Right lobe of liver (tissue), 6 donors: ENCODE measurements at regions not wholly inside any gene's neighbourhood (a gene's known extent, or its start where the extent isn't known, plus 50 kb on each side); places are given as distances from the start of the nearest gene placed in this dataset.

Experiments
- ATAC-seq, 4 donors: fragments of 200-7000 bp; cut with Tn5 transposase; one replicate each; pipeline ENCODE4 v1.9.1; 2020; ENCODE audit warnings: mild to moderate bottlenecking in 4 of 4, moderate library complexity in 4 of 4
- DNase-seq, 3 donors: peaks; one replicate each; pipeline ENCODE4 v3.0.0-alpha.2; 2020
- H3K27ac ChIP-seq, 3 donors: fragments of 200-600 bp; one replicate each; pipeline ENCODE4 v1.8.0; 2022
- H3K27me3 ChIP-seq, 2 donors: fragments of 200-600 bp; one replicate each; pipeline ENCODE4 v1.8.0; 2022
- H3K36me3 ChIP-seq, 4 donors: fragments of 200-600 bp; sonication (generic) in 1 of 4; one replicate each; pipeline versions ENCODE4 v1.5.1 to v1.8.0; 2017 to 2022; ENCODE audit warnings: control low read depth in 1 of 4
- H3K4me1 ChIP-seq, 4 donors: fragments of 200-600 bp; sonication (generic) in 1 of 4; one replicate each; pipeline versions ENCODE4 v1.5.1 to v1.8.0; 2017 to 2022; ENCODE audit warnings: control low read depth in 1 of 4
- H3K4me3 ChIP-seq, 3 donors: fragments of 200-600 bp; one replicate each; pipeline ENCODE4 v1.8.0; 2022
- H3K9me3 ChIP-seq, 4 donors: fragments of 200-600 bp; sonication (generic) in 1 of 4; one replicate each; pipeline versions ENCODE4 v1.5.1 to v1.8.0; 2017 to 2022; ENCODE audit warnings: control low read depth in 1 of 4
- CTCF ChIP-seq, 4 donors: fragments of 200-600 bp in 3 of 4; fragments of 450-650 bp in 1 of 4; IDR thresholded peaks; one replicate each; pipeline versions ENCODE4 v1.5.1 to v1.8.0; 2016 to 2022; ENCODE audit warnings: antibody characterized with exemption in 4 of 4, mild to moderate bottlenecking in 2 of 4
- POLR2A ChIP-seq: fragments of 450-650 bp; IDR thresholded peaks from one replicate; pipeline ENCODE4 v1.6.1; 2017; ENCODE audit warnings: antibody characterized with exemption, mild to moderate bottlenecking
- WGBS: methylation state at CpG from one replicate; pipeline ENCODE4 v1.1.6; 2018; ENCODE audit warnings: low coverage, low lambda C conversion rate; ENCODE audit not compliant: insufficient coverage; ENCODE audit errors: missing lambda C conversion rate; 5-methylcytosine and 5-hydroxymethylcytosine counted together
- intact Hi-C, 2 donors: fragments of 100-400 bp; cut with DNase I; formaldehyde crosslinking; loops; one replicate each; pipeline versions ENCODE4 v1.11.2 to v1.14.1; 2022
- donor health status: DM: no; HTN: yes; CAD: no.
- donor health status: DM: no; HTN: no; CAD: no.
- donor health status: DM: no; HTN: no; CAD: no.
- donor health status: DM: no; HTN: yes; CAD: no.
- donor health status: DM: no; HTN: yes; CAD: no.

GRCh38 chr16:51306116-51306515 is 155.0 kb upstream of the SALL1 start:
- H3K36me3 ChIP-seq: no peaks in the 10 kb centered on the region
- no peaks in the 10 kb centered on the region for H3K27me3 ChIP-seq
- H3K4me3 ChIP-seq: no peak overlapping the region
- no peak overlapping the region for H3K27ac ChIP-seq
- intact Hi-C loops: no loop called here
- ATAC-seq (no peak), DNase-seq (no peak)
- WGBS: 50% methylated on average over 3 of the region's 3 CpGs
- TF ChIP-seq POLR2A (no peak), CTCF (IDR thresholded peaks at IDR 0.05) (no peak)
- H3K4me1 ChIP-seq: no peaks in the 10 kb centered on the region
- H3K9me3 ChIP-seq: no peaks in the 10 kb centered on the region

DNA sequence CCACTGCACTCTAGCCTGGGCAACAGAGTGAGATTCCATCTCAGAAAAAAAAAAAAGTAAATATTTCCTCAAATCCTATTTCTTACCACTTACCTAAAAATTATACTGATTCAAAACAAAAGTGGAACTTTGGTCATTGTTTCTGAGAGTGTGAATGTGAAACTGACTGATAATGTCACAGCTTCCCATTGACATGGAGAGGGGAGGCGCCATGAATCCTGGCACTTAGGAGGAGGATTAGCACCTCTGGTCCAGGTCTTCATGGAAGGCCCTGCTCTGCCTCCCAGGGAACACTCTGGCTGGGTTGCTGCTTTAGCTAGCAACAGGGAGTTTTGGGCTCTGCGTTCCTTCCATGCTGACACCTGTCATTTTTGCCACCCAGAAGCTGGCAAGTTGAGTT is 154.3 kb upstream of the SALL1 start:
- intact Hi-C loops: no loop called here
- H3K27ac ChIP-seq: no peak overlapping the region
- no peak overlapping the region for H3K4me3 ChIP-seq
- no peak for TF ChIP-seq CTCF (IDR thresholded peaks at IDR 0.05)
- TF ChIP-seq POLR2A: no peak
- DNase-seq (no peak), ATAC-seq (no peak)
- no peaks in the 10 kb centered on the region for H3K4me1 ChIP-seq
- no peaks in the 10 kb centered on the region for H3K27me3 ChIP-seq
- no peaks in the 10 kb centered on the region for H3K36me3 ChIP-seq
- H3K9me3 ChIP-seq: no peaks in the 10 kb centered on the region
- WGBS: 100% methylated on average over 1 of the region's 2 CpGs

DNA sequence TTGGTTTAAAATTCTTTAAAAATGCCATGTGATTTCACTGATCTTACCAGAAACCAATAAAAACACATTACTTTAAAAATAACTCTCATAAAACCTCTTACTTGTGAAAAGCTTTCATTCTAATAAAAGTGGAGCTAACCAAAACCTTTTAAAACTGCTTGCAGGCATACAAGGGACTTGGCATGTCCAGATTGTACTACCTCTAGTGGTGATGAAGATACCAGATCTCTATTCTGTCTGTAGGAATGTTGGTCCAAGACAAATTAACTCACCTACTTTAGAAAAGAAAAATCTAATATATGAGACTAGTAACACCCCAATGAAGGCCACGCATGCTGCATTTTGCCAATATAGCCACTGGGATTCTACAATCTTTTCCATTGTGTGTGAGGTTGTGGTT is 151.0 kb upstream of the SALL1 start:
- Histone ChIP-seq H3K4me1 (no peaks in the 10 kb centered on the region), H3K27ac (no peak overlapping the region), H3K36me3 (no peaks in the 10 kb centered on the region), H3K4me3 (no peak overlapping the region), H3K9me3 (no peaks in the 10 kb centered on the region), H3K27me3 (no peaks in the 10 kb centered on the region)
- peak in 2 of 4 donors; percentile 45 to 61 for ATAC-seq
- DNase-seq: no peak
- intact Hi-C loops: no loop called here
- 90% methylated on average over 1 of the region's 1 CpG for WGBS
- TF ChIP-seq CTCF (IDR thresholded peaks at IDR 0.05) (peak; percentile 13 to 29 (median 19)), POLR2A (no peak)

DNA sequence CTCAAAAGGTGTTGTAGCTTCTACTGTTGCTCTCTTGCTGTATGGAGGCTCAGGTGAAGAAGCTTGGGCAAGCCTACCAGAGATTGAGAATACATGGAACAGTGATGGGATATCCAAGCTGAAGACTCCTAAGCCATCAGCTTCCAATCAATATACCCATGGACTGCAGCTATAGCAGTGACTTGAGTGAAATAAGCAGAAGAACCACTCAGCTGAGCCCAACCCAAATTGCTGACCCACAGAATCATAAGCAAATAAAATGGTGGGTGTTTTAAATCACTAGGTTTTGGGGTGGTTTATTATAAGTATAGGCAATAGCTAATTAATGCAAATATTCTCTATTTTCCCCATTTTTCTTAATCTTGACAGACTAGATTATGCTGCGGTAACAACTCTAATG is 147.7 kb upstream of the SALL1 start:
- no peak overlapping the region for H3K4me3 ChIP-seq
- no peaks in the 10 kb centered on the region for H3K9me3 ChIP-seq
- DNase-seq: no peak
- no peaks in the 10 kb centered on the region for H3K36me3 ChIP-seq
- no peak for TF ChIP-seq CTCF (IDR thresholded peaks at IDR 0.05)
- TF ChIP-seq POLR2A: no peak
- H3K27me3 ChIP-seq: no peaks in the 10 kb centered on the region
- WGBS: 93% methylated on average over 1 of the region's 1 CpG
- ATAC-seq: no peak
- H3K4me1 ChIP-seq: no peaks in the 10 kb centered on the region
- intact Hi-C loops: no loop called here
- H3K27ac ChIP-seq: no peak overlapping the region
